ENCODE measurements at regions not wholly inside any gene's neighbourhood (a gene's known extent, or its start where the extent isn't known, plus 50 kb on each side); places are given as distances from the start of the nearest gene placed in this dataset.

- no peak for TF ChIP-seq CTCF (IDR thresholded peaks at IDR 0.05)
- no peak for TF ChIP-seq POLR2A (IDR thresholded peaks at IDR 0.05)
- TF ChIP-seq POLR2AphosphoS5 (IDR thresholded peaks at IDR 0.05): no peak
- TF ChIP-seq EP300 (IDR thresholded peaks at IDR 0.05; ENCODE audit: low read depth): no peak
These were observed 780.7 kb downstream of the NR2F1-AS1 start for GRCh38 chr5:92800365-92800764.
